Kidney epithelial cell (primary cell): ENCODE measurements at regions not wholly inside any gene's neighbourhood (a gene's known extent, or its start where the extent isn't known, plus 50 kb on each side); places are given as distances from the start of the nearest gene placed in this dataset.
"Not testable (repeated sequence)": the region's sequence is repeated elsewhere in the genome, so short reads cannot be mapped to it uniquely, and the experiment has no call there.

Source experiments
- DNase-seq: peaks from one replicate; pipeline ENCODE4 v3.0.0-alpha.2; 2010; ENCODE audit warnings: low read depth
- H3K27me3 ChIP-seq: 2 replicates; pipeline ENCODE4 v1.6.0; 2011; ENCODE audit warnings: low read length; ENCODE audit not compliant: control insufficient read depth, insufficient read depth
- H3K36me3 ChIP-seq: 2 replicates; pipeline ENCODE4 v1.5.1; 2011; ENCODE audit warnings: low read length; ENCODE audit not compliant: control insufficient read depth, insufficient read depth
- H3K4me3 ChIP-seq: 2 replicates; pipeline ENCODE4 v1.5.1; 2011; ENCODE audit warnings: low read depth, mild to moderate bottlenecking, control low read depth, low read length
- CTCF ChIP-seq: IDR thresholded peaks from 2 replicates; pipeline ENCODE4 v1.5.1; 2011; ENCODE audit warnings: mild to moderate bottlenecking, moderate library complexity, low read length, control low read depth, inconsistent platforms; ENCODE audit not compliant: insufficient read depth, poor library complexity, severe bottlenecking

GRCh38 chr6:139520321-139520768, 145.9 kb upstream of the CITED2 start:
- Histone ChIP-seq H3K4me3 (no peak overlapping the region), H3K36me3 (no peaks in the 10 kb centered on the region), H3K27me3 (no peaks in the 10 kb centered on the region)
- TF ChIP-seq CTCF, result no peak
- DNase-seq, result no peak

GRCh38 chr6:139519571-139520031, 145.2 kb upstream of the CITED2 start:
- Histone ChIP-seq H3K4me3 (no peak overlapping the region), H3K27me3 (no peaks in the 10 kb centered on the region), H3K36me3 (no peaks in the 10 kb centered on the region)
- DNase-seq, result no peak
- no peak for TF ChIP-seq CTCF

- no peak for DNase-seq
- H3K36me3 ChIP-seq, result no peaks in the 10 kb centered on the region
- H3K4me3 ChIP-seq, result no peak overlapping the region
- TF ChIP-seq CTCF, result no peak
- no peaks in the 10 kb centered on the region for H3K27me3 ChIP-seq
Observed at GRCh38 chr6:139519097-139519496, 144.6 kb upstream of the CITED2 start.

- no peak overlapping the region for H3K4me3 ChIP-seq
Observed at GRCh38 chr6:139518556-139519091, 144.2 kb upstream of the CITED2 start.

GRCh38 chr6:139517998-139518555, 143.6 kb upstream of the CITED2 start:
- H3K27me3 ChIP-seq, H3K4me3 ChIP-seq, DNase-seq, H3K36me3 ChIP-seq: not testable (repeated sequence)

More at GRCh38 chr6:139518556-139519091, 144.2 kb upstream of the CITED2 start:
- H3K27me3 ChIP-seq, result no peaks in the 10 kb centered on the region
- no peak for TF ChIP-seq CTCF
- no peaks in the 10 kb centered on the region for H3K36me3 ChIP-seq
- no peak for DNase-seq

GRCh38 chr6:139515511-139515910, 141.1 kb upstream of the CITED2 start:
- H3K27me3 ChIP-seq, result no peaks in the 10 kb centered on the region
- TF ChIP-seq CTCF, result no peak
- no peak for DNase-seq
- H3K36me3 ChIP-seq, result no peaks in the 10 kb centered on the region
- no peak overlapping the region for H3K4me3 ChIP-seq
